Suprapubic skin (tissue), 4 donors: ENCODE measurements at regions not wholly inside any gene's neighbourhood (a gene's known extent, or its start where the extent isn't known, plus 50 kb on each side); places are given as distances from the start of the nearest gene placed in this dataset.
"Not testable (repeated sequence)": the region's sequence is repeated elsewhere in the genome, so short reads cannot be mapped to it uniquely, and the experiment has no call there.

Source experiments
- CTCF ChIP-seq, 2 donors: fragments of 200-600 bp in 1 of 2; fragments of 450-650 bp in 1 of 2; sonication (generic) in 1 of 2; IDR thresholded peaks; one replicate each; pipeline ENCODE4 v1.5.1; 2016 to 2019; ENCODE audit warnings: antibody characterized with exemption in 2 of 2, mild to moderate bottlenecking in 1 of 2, moderate library complexity in 1 of 2
- EP300 ChIP-seq: sonication (generic); formaldehyde crosslinking; IDR thresholded peaks from one replicate; pipeline ENCODE4 v1.6.1; 2017; ENCODE audit warnings: antibody characterized with exemption
- POLR2AphosphoS5 ChIP-seq, 3 donors: sonication (generic); formaldehyde crosslinking; IDR thresholded peaks; one replicate each; pipeline ENCODE4 v1.6.1; 2017; ENCODE audit warnings: antibody characterized with exemption in 3 of 3

GRCh38 chr7:109467729-109468128 is 898.1 kb downstream of the DNAJB9 start:
- not testable (repeated sequence) for TF ChIP-seq EP300; POLR2AphosphoS5 (IDR thresholded peaks at IDR 0.05); CTCF (IDR thresholded peaks at IDR 0.05)
